ENCODE measurements at regions not wholly inside any gene's neighbourhood (a gene's known extent, or its start where the extent isn't known, plus 50 kb on each side); places are given as distances from the start of the nearest gene placed in this dataset.

- no peak for DNase-seq (ENCODE audit: low read depth in 4 of 4, low spot score in 2 of 4)
These were observed 219.3 kb downstream of the TOMM20 start for GRCh38 chr1:234909307-234909810.

GRCh38 chr1:234908571-234908970 is 220.1 kb downstream of the TOMM20 start:
- DNase-seq (ENCODE audit: low read depth in 4 of 4, low spot score in 2 of 4): no peak

- no peak for DNase-seq (ENCODE audit: low read depth in 4 of 4, low spot score in 2 of 4)
These were observed 220.7 kb downstream of the TOMM20 start for GRCh38 chr1:234907940-234908405.

GRCh38 chr1:234907208-234907939 is 221.3 kb downstream of the TOMM20 start:
- no peak for DNase-seq (ENCODE audit: low read depth in 4 of 4, low spot score in 2 of 4)

- no peak for DNase-seq (ENCODE audit: low read depth in 4 of 4, low spot score in 2 of 4)
These were observed 222.0 kb downstream of the TOMM20 start for GRCh38 chr1:234906654-234907053.

- DNase-seq (ENCODE audit: low read depth in 4 of 4, low spot score in 2 of 4): no peak
These were observed 225.7 kb downstream of the TOMM20 start for GRCh38 chr1:234902774-234903547.

GRCh38 chr1:234901491-234902049 is 227.1 kb downstream of the TOMM20 start:
- DNase-seq (ENCODE audit: low read depth in 4 of 4, low spot score in 2 of 4): no peak

- no peak for DNase-seq (ENCODE audit: low read depth in 4 of 4, low spot score in 2 of 4)
These were observed 228.0 kb downstream of the TOMM20 start for GRCh38 chr1:234900595-234900994.

- DNase-seq (ENCODE audit: low read depth in 4 of 4, low spot score in 2 of 4): no peak
These were observed 228.9 kb downstream of the TOMM20 start for GRCh38 chr1:234899730-234900072.

GRCh38 chr1:234899041-234899729 is 229.5 kb downstream of the TOMM20 start:
- DNase-seq (ENCODE audit: low read depth in 4 of 4, low spot score in 2 of 4): no peak

GRCh38 chr1:234898455-234899033 is 230.1 kb downstream of the TOMM20 start:
- DNase-seq (ENCODE audit: low read depth in 4 of 4, low spot score in 2 of 4): no peak

- DNase-seq (ENCODE audit: low read depth in 4 of 4, low spot score in 2 of 4): no peak
These were observed 230.7 kb downstream of the TOMM20 start for GRCh38 chr1:234897754-234898454.

GRCh38 chr1:234897390-234897749 is 231.3 kb downstream of the TOMM20 start:
- no peak for DNase-seq (ENCODE audit: low read depth in 4 of 4, low spot score in 2 of 4)

- no peak for DNase-seq (ENCODE audit: low read depth in 4 of 4, low spot score in 2 of 4)
These were observed 231.9 kb downstream of the TOMM20 start for GRCh38 chr1:234896477-234897389.

GRCh38 chr1:234893725-234894630 is 234.7 kb downstream of the TOMM20 start:
- DNase-seq (ENCODE audit: low read depth in 4 of 4, low spot score in 2 of 4): no peak

GRCh38 chr1:234893359-234893724 is 235.3 kb downstream of the TOMM20 start:
- DNase-seq (ENCODE audit: low read depth in 4 of 4, low spot score in 2 of 4): no peak

GRCh38 chr1:234892642-234893041 is 236.0 kb downstream of the TOMM20 start:
- no peak for DNase-seq (ENCODE audit: low read depth in 4 of 4, low spot score in 2 of 4)

GRCh38 chr1:234891427-234891826 is 237.2 kb downstream of the TOMM20 start:
- DNase-seq (ENCODE audit: low read depth in 4 of 4, low spot score in 2 of 4): no peak

Data from left renal cortex interstitium (tissue), 4 donors.